Prostate gland (tissue), 2 donors: ENCODE measurements at regions not wholly inside any gene's neighbourhood (a gene's known extent, or its start where the extent isn't known, plus 50 kb on each side); places are given as distances from the start of the nearest gene placed in this dataset.

Experiments used
- POLR2A ChIP-seq: fragments of 450-650 bp; IDR thresholded peaks from one replicate; pipeline ENCODE4 v1.6.1; 2016; ENCODE audit warnings: antibody characterized with exemption, mild to moderate bottlenecking
- POLR2AphosphoS5 ChIP-seq: sonication (generic); formaldehyde crosslinking; IDR thresholded peaks from one replicate; pipeline ENCODE4 v1.6.1; 2017; ENCODE audit warnings: antibody characterized with exemption
- TF ChIP-seq, protein P1 (sequence below), 4 experiments: fragments of 200-600 bp in 2 of 4; fragments of 450-650 bp in 2 of 4; sonication (generic) in 2 of 4; IDR thresholded peaks; 1 replicate in 3 of 4; 2 replicates in 1 of 4; pipeline ENCODE4 v1.5.1; 2016 to 2019; ENCODE audit warnings: antibody characterized with exemption in 4 of 4, mild to moderate bottlenecking in 2 of 4, moderate library complexity in 2 of 4

- TF ChIP-seq, protein P1, sequence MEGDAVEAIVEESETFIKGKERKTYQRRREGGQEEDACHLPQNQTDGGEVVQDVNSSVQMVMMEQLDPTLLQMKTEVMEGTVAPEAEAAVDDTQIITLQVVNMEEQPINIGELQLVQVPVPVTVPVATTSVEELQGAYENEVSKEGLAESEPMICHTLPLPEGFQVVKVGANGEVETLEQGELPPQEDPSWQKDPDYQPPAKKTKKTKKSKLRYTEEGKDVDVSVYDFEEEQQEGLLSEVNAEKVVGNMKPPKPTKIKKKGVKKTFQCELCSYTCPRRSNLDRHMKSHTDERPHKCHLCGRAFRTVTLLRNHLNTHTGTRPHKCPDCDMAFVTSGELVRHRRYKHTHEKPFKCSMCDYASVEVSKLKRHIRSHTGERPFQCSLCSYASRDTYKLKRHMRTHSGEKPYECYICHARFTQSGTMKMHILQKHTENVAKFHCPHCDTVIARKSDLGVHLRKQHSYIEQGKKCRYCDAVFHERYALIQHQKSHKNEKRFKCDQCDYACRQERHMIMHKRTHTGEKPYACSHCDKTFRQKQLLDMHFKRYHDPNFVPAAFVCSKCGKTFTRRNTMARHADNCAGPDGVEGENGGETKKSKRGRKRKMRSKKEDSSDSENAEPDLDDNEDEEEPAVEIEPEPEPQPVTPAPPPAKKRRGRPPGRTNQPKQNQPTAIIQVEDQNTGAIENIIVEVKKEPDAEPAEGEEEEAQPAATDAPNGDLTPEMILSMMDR (IDR thresholded peaks at IDR 0.05): no peak
- TF ChIP-seq POLR2A (no peak), POLR2AphosphoS5 (no peak)
Observed at GRCh38 chr18:6557770-6558248, 143.1 kb upstream of the L3MBTL4 start.
